ENCODE measurements at regions not wholly inside any gene's neighbourhood (a gene's known extent, or its start where the extent isn't known, plus 50 kb on each side); places are given as distances from the start of the nearest gene placed in this dataset.

DNA sequence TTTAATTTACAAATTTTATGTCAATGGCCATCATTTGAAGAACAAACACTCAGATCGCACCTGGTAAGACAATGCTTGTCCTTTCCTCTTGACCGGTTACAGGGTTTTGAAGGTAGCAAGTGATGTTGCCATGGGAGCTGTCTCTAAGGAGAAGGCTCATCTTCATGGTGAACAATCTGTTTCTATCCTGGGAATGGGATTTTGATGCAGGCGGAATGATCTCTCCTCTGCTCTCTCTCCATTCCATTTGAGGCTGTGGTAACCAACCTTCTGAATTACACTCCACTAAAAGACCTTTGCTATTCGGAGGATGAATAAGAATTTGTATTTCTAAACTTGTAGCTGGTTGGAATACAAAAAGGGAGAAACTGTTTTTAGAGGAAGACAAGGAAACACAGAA lies 57.9 kb upstream of the SLC5A9 start:
- Histone ChIP-seq H3K9me3 (ENCODE audit: low read length) (no peaks in the 10 kb centered on the region), H3K4me2 (ENCODE audit: low read depth, low read length, poor library complexity, severe bottlenecking) (no peak overlapping the region), H3K27me3 (ENCODE audit: low read length) (no peaks in the 10 kb centered on the region), H3K27ac (ENCODE audit: low read length) (no peak overlapping the region), H3K4me3 (ENCODE audit: low read length) (no peak overlapping the region), H4K20me1 (ENCODE audit: insufficient read depth, low read depth, low read length) (no peaks in the 10 kb centered on the region), H3K4me1 (ENCODE audit: low read length) (no peaks in the 10 kb centered on the region), H3K9me2 (replicated peaks; ENCODE audit: insufficient read depth, low read length) (no peaks in the 10 kb centered on the region), H2AFZ (ENCODE audit: low read length) (no peak overlapping the region), H3K36me3 (ENCODE audit: insufficient read depth, low read length) (no peaks in the 10 kb centered on the region), H3K79me2 (ENCODE audit: low read length) (no peaks in the 10 kb centered on the region), H3K9ac (ENCODE audit: low read length) (no peak overlapping the region)
- no peak for DNase-seq

DNA sequence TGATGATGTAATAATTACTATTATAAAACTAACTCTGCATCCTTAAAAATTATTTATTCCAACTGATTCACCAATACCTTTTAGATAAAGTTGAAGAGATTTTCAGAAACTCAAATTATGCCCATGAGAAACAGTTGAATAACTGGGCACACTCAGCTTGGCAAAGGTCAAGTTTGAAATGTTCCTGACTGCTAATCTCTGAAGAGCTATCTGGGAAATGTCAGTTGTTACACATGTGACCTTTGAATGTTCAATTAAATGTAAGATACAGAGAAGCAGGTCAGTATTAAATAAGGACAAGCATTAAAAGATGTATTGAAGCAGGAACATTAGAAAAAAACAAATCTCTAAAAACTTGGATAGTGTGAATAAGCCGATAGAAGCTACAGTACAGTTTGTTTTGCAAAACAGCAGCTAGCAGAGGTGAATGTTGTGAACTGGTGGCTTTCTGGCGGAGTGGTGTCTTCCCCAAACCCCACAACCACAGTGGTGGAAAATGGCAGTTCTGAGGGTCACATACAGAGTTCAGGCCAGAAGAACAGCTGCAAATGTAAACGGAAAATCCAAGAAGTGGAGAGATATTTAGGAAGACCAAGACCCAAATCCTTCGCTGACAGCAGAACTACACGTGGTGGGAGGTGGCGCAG lies 61.9 kb upstream of the SLC5A9 start:
- Histone ChIP-seq H3K79me2 (ENCODE audit: low read length) (no peaks in the 10 kb centered on the region), H3K4me3 (ENCODE audit: low read length) (no peak overlapping the region), H3K4me2 (ENCODE audit: low read depth, low read length, poor library complexity, severe bottlenecking) (no peak overlapping the region), H2AFZ (ENCODE audit: low read length) (no peak overlapping the region), H3K27me3 (ENCODE audit: low read length) (no peaks in the 10 kb centered on the region), H3K9ac (ENCODE audit: low read length) (no peak overlapping the region), H3K9me3 (ENCODE audit: low read length) (no peaks in the 10 kb centered on the region), H3K4me1 (ENCODE audit: low read length) (no peaks in the 10 kb centered on the region), H3K27ac (ENCODE audit: low read length) (no peak overlapping the region), H3K9me2 (replicated peaks; ENCODE audit: insufficient read depth, low read length) (no peaks in the 10 kb centered on the region), H4K20me1 (ENCODE audit: insufficient read depth, low read depth, low read length) (no peaks in the 10 kb centered on the region), H3K36me3 (ENCODE audit: insufficient read depth, low read length) (no peaks in the 10 kb centered on the region)
- DNase-seq: no peak

DNA sequence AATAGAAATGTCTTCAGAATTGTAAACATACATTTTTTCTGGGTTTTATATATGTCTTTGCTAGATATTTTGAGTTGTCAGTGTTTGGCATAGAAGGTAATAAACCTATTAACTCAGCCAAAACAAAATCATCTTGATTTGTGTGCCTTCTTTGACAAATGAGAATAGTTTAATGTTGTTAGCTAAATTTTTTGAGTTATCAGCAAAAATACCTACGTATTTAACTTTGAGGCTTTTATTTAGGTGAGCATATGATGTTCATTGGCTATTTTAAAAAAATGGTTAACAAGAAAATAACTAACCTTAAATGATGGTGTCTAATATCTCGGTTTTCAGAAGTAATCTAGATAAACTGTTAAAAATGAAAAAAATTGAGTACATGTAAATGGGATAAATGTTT lies 83.2 kb upstream of the SLC5A9 start:
- Histone ChIP-seq H3K9ac (ENCODE audit: low read length) (no peak overlapping the region), H3K4me1 (ENCODE audit: low read length) (no peaks in the 10 kb centered on the region), H3K27me3 (ENCODE audit: low read length) (peaks cover 2% of the 10 kb centered on the region; the same call in 1 of the 2 replicates), H3K9me2 (replicated peaks; ENCODE audit: insufficient read depth, low read length) (no peaks in the 10 kb centered on the region), H2AFZ (ENCODE audit: low read length) (no peak overlapping the region), H3K9me3 (ENCODE audit: low read length) (no peaks in the 10 kb centered on the region), H3K27ac (ENCODE audit: low read length) (no peak overlapping the region), H3K79me2 (ENCODE audit: low read length) (no peaks in the 10 kb centered on the region), H3K36me3 (ENCODE audit: insufficient read depth, low read length) (no peaks in the 10 kb centered on the region), H3K4me2 (ENCODE audit: low read depth, low read length, poor library complexity, severe bottlenecking) (no peak overlapping the region), H4K20me1 (ENCODE audit: insufficient read depth, low read depth, low read length) (no peaks in the 10 kb centered on the region), H3K4me3 (ENCODE audit: low read length) (no peak overlapping the region)
- no peak for DNase-seq

GRCh38 chr1:48127735-48128685 lies 94.5 kb upstream of the SLC5A9 start:
- no peak for DNase-seq
- Histone ChIP-seq H2AFZ (ENCODE audit: low read length) (no peak overlapping the region), H3K27ac (ENCODE audit: low read length) (no peak overlapping the region), H3K27me3 (ENCODE audit: low read length) (no peaks in the 10 kb centered on the region), H3K36me3 (ENCODE audit: insufficient read depth, low read length) (no peaks in the 10 kb centered on the region), H3K9me3 (ENCODE audit: low read length) (no peaks in the 10 kb centered on the region), H3K9ac (ENCODE audit: low read length) (no peak overlapping the region), H3K9me2 (replicated peaks; ENCODE audit: insufficient read depth, low read length) (no peaks in the 10 kb centered on the region), H3K4me2 (ENCODE audit: low read depth, low read length, poor library complexity, severe bottlenecking) (no peak overlapping the region), H3K79me2 (ENCODE audit: low read length) (no peaks in the 10 kb centered on the region), H3K4me1 (ENCODE audit: low read length) (no peaks in the 10 kb centered on the region), H4K20me1 (ENCODE audit: insufficient read depth, low read depth, low read length) (no peaks in the 10 kb centered on the region), H3K4me3 (ENCODE audit: low read length) (no peak overlapping the region)

GRCh38 chr1:48123647-48124046 lies 98.9 kb upstream of the SLC5A9 start:
- Histone ChIP-seq H3K79me2 (ENCODE audit: low read length) (no peaks in the 10 kb centered on the region), H3K27ac (ENCODE audit: low read length) (no peak overlapping the region), H3K9me2 (replicated peaks; ENCODE audit: insufficient read depth, low read length) (no peaks in the 10 kb centered on the region), H2AFZ (ENCODE audit: low read length) (no peak overlapping the region), H4K20me1 (ENCODE audit: insufficient read depth, low read depth, low read length) (no peaks in the 10 kb centered on the region), H3K9me3 (ENCODE audit: low read length) (no peaks in the 10 kb centered on the region), H3K4me3 (ENCODE audit: low read length) (no peak overlapping the region), H3K4me1 (ENCODE audit: low read length) (no peaks in the 10 kb centered on the region), H3K27me3 (ENCODE audit: low read length) (no peaks in the 10 kb centered on the region), H3K4me2 (ENCODE audit: low read depth, low read length, poor library complexity, severe bottlenecking) (no peak overlapping the region), H3K9ac (ENCODE audit: low read length) (no peak overlapping the region), H3K36me3 (ENCODE audit: insufficient read depth, low read length) (no peaks in the 10 kb centered on the region)
- no peak for DNase-seq

GRCh38 chr1:48121955-48122354 lies 100.6 kb upstream of the SLC5A9 start:
- H2AFZ ChIP-seq (ENCODE audit: low read length): no peak overlapping the region
- H3K4me3 ChIP-seq (ENCODE audit: low read length): no peak overlapping the region
- no peaks in the 10 kb centered on the region for H3K4me1 ChIP-seq (ENCODE audit: low read length)
- no peak overlapping the region for H3K27ac ChIP-seq (ENCODE audit: low read length)
- no peaks in the 10 kb centered on the region for H3K27me3 ChIP-seq (ENCODE audit: low read length)
- H3K36me3 ChIP-seq (ENCODE audit: insufficient read depth, low read length): no peaks in the 10 kb centered on the region
- no peaks in the 10 kb centered on the region for H3K9me2 ChIP-seq (replicated peaks; ENCODE audit: insufficient read depth, low read length)
- no peak for DNase-seq
- H3K9ac ChIP-seq (ENCODE audit: low read length): no peak overlapping the region
- H4K20me1 ChIP-seq (ENCODE audit: insufficient read depth, low read depth, low read length): no peaks in the 10 kb centered on the region
- H3K4me2 ChIP-seq (ENCODE audit: low read depth, low read length, poor library complexity, severe bottlenecking): no peak overlapping the region
- H3K9me3 ChIP-seq (ENCODE audit: low read length): no peaks in the 10 kb centered on the region
- no peaks in the 10 kb centered on the region for H3K79me2 ChIP-seq (ENCODE audit: low read length)

DNA sequence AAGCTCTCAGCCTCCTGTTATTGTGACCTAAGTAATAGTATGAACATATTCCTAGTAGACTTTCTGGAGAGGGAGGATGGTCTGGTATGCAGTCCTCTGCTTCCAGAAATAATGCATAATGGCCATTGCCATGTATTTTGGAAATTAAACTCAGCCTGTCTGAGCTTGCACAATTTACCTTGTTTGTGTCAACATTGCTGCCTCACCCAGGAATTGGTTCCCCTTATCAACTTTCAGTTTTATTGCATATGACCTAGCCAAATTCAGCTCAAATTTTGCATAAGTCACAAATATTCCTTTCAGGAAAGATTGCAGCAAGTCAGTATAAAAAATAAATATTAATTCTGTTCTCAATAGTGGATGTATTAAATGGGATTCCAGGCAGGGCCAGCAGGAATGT lies 101.9 kb upstream of the SLC5A9 start:
- no peaks in the 10 kb centered on the region for H3K79me2 ChIP-seq (ENCODE audit: low read length)
- H3K9me2 ChIP-seq (replicated peaks; ENCODE audit: insufficient read depth, low read length): no peaks in the 10 kb centered on the region
- no peaks in the 10 kb centered on the region for H3K27me3 ChIP-seq (ENCODE audit: low read length)
- H2AFZ ChIP-seq (ENCODE audit: low read length): no peak overlapping the region
- H3K9ac ChIP-seq (ENCODE audit: low read length): no peak overlapping the region
- no peaks in the 10 kb centered on the region for H4K20me1 ChIP-seq (ENCODE audit: insufficient read depth, low read depth, low read length)
- no peaks in the 10 kb centered on the region for H3K4me1 ChIP-seq (ENCODE audit: low read length)
- H3K4me2 ChIP-seq (ENCODE audit: low read depth, low read length, poor library complexity, severe bottlenecking): no peak overlapping the region
- no peaks in the 10 kb centered on the region for H3K9me3 ChIP-seq (ENCODE audit: low read length)
- H3K36me3 ChIP-seq (ENCODE audit: insufficient read depth, low read length): no peaks in the 10 kb centered on the region
- no peak overlapping the region for H3K27ac ChIP-seq (ENCODE audit: low read length)
- no peak overlapping the region for H3K4me3 ChIP-seq (ENCODE audit: low read length)
- DNase-seq: no peak

- Histone ChIP-seq H2AFZ (ENCODE audit: low read length) (no peak overlapping the region), H3K4me2 (ENCODE audit: low read depth, low read length, poor library complexity, severe bottlenecking) (no peak overlapping the region), H3K27me3 (ENCODE audit: low read length) (no peaks in the 10 kb centered on the region), H3K9me2 (replicated peaks; ENCODE audit: insufficient read depth, low read length) (no peaks in the 10 kb centered on the region), H3K4me1 (ENCODE audit: low read length) (no peaks in the 10 kb centered on the region), H3K27ac (ENCODE audit: low read length) (no peak overlapping the region), H3K9me3 (ENCODE audit: low read length) (no peaks in the 10 kb centered on the region), H3K9ac (ENCODE audit: low read length) (no peak overlapping the region), H3K79me2 (ENCODE audit: low read length) (no peaks in the 10 kb centered on the region), H4K20me1 (ENCODE audit: insufficient read depth, low read depth, low read length) (no peaks in the 10 kb centered on the region), H3K4me3 (ENCODE audit: low read length) (no peak overlapping the region), H3K36me3 (ENCODE audit: insufficient read depth, low read length) (no peaks in the 10 kb centered on the region)
- no peak for DNase-seq
Observed at GRCh38 chr1:48115835-48116234, 106.7 kb upstream of the SLC5A9 start.

Measured in Karpas-422 (cell line).